ENCODE measurements at regions not wholly inside any gene's neighbourhood (a gene's known extent, or its start where the extent isn't known, plus 50 kb on each side); places are given as distances from the start of the nearest gene placed in this dataset.
"Not testable (repeated sequence)": the region's sequence is repeated elsewhere in the genome, so short reads cannot be mapped to it uniquely, and the experiment has no call there.

- DNase-seq, result no peak
Measured at GRCh38 chr6:112401083-112401482, 54.0 kb downstream of the RFPL4B start.

- no peak for DNase-seq
Measured at GRCh38 chr6:112407101-112407590, 60.0 kb downstream of the RFPL4B start.

GRCh38 chr6:112408522-112408921 is 61.4 kb downstream of the RFPL4B start:
- no peak for DNase-seq

GRCh38 chr6:112409311-112409710 is 62.2 kb downstream of the RFPL4B start:
- DNase-seq, result no peak

- no peak for DNase-seq
Measured at GRCh38 chr6:112413780-112414179, 66.7 kb downstream of the RFPL4B start.

- no peak for DNase-seq
Measured at GRCh38 chr6:112415366-112415765, 68.2 kb downstream of the RFPL4B start.

- no peak for DNase-seq
Measured at GRCh38 chr6:112416866-112417265, 69.7 kb downstream of the RFPL4B start.

- not testable (repeated sequence) for DNase-seq
Measured at GRCh38 chr6:112427011-112427410, 79.9 kb downstream of the RFPL4B start.

GRCh38 chr6:112427499-112427898 is 80.4 kb downstream of the RFPL4B start:
- no peak for DNase-seq

GRCh38 chr6:112428477-112428876 is 81.3 kb downstream of the RFPL4B start:
- no peak for DNase-seq

GRCh38 chr6:112429226-112429625 is 82.1 kb downstream of the RFPL4B start:
- DNase-seq, result no peak

- DNase-seq, result no peak
Measured at GRCh38 chr6:112431803-112432202, 84.7 kb downstream of the RFPL4B start.

- DNase-seq, result no peak
Measured at GRCh38 chr6:112432853-112433252, 85.7 kb downstream of the RFPL4B start.

- no peak for DNase-seq
Measured at GRCh38 chr6:112433457-112433856, 86.3 kb downstream of the RFPL4B start.

GRCh38 chr6:112434896-112435435 is 87.8 kb downstream of the RFPL4B start:
- no peak for DNase-seq

- no peak for DNase-seq
Measured at GRCh38 chr6:112437058-112437457, 89.9 kb downstream of the RFPL4B start.

GRCh38 chr6:112439010-112439409 is 91.9 kb downstream of the RFPL4B start:
- DNase-seq, result no peak

GRCh38 chr6:112439432-112439831 is 92.3 kb downstream of the RFPL4B start:
- DNase-seq, result no peak

- DNase-seq, result peak; percentile 48
Measured at GRCh38 chr6:112441607-112442006, 94.5 kb downstream of the RFPL4B start.

GRCh38 chr6:112443179-112444065 is 96.3 kb downstream of the RFPL4B start:
- peak; percentile 75 for DNase-seq

- DNase-seq, result not testable (repeated sequence)
Measured at GRCh38 chr6:112448786-112449185, 101.7 kb downstream of the RFPL4B start.

- DNase-seq, result no peak
Measured at GRCh38 chr6:112450663-112451062, 103.5 kb downstream of the RFPL4B start.

GRCh38 chr6:112457886-112458285 is 110.8 kb downstream of the RFPL4B start:
- no peak for DNase-seq

GRCh38 chr6:112459758-112460304 is 112.7 kb downstream of the RFPL4B start:
- DNase-seq, result no peak

Data from hindlimb muscle (tissue), 1 donor.